Nephron progenitor cell (in vitro differentiated cells): ENCODE measurements at regions not wholly inside any gene's neighbourhood (a gene's known extent, or its start where the extent isn't known, plus 50 kb on each side); places are given as distances from the start of the nearest gene placed in this dataset.

ENCODE experiments used
- DNase-seq: peaks from one replicate; pipeline ENCODE4 v3.0.0; 2021
- H3K27ac Mint-ChIP-seq: 2 replicates; pipeline ENCODE4 v1.8.0; 2021; ENCODE audit warnings: mild to moderate bottlenecking, moderate library complexity, mixed read lengths
- H3K27me3 Mint-ChIP-seq: 2 replicates; pipeline ENCODE4 v1.8.0; 2021; ENCODE audit warnings: mild to moderate bottlenecking, low read depth, mixed read lengths; ENCODE audit not compliant: poor library complexity
- H3K36me3 Mint-ChIP-seq: 2 replicates; pipeline ENCODE4 v1.8.0; 2021; ENCODE audit warnings: low read depth, mixed read lengths
- H3K4me1 Mint-ChIP-seq: 2 replicates; pipeline ENCODE4 v1.8.0; 2021; ENCODE audit warnings: mixed read lengths
- H3K4me3 Mint-ChIP-seq: 2 replicates; pipeline ENCODE4 v1.8.0; 2021; ENCODE audit warnings: mild to moderate bottlenecking, moderate library complexity, mixed read lengths
- H3K9me3 Mint-ChIP-seq: 2 replicates; pipeline ENCODE4 v1.8.0; 2021; ENCODE audit warnings: mild to moderate bottlenecking, moderate library complexity, mixed read lengths
- CTCF ChIP-seq: fragments of 200-600 bp; sonication (generic); IDR thresholded peaks from 2 replicates; pipeline ENCODE4 v1.5.0; 2021; ENCODE audit warnings: antibody characterized with exemption

GRCh38 chr4:26171501-26171900 lies 149.3 kb upstream of the RBPJ start:
- DNase-seq: no peak
- Mint-ChIP-seq H3K4me3 (no peak overlapping the region), H3K9me3 (peaks cover 23% of the 10 kb centered on the region), H3K27me3 (peaks cover 3% of the 10 kb centered on the region), H3K36me3 (no peaks in the 10 kb centered on the region), H3K27ac (no peak overlapping the region), H3K4me1 (peaks cover 8% of the 10 kb centered on the region)
- no peak for TF ChIP-seq CTCF

- peaks cover 19% of the 10 kb centered on the region for H3K9me3 Mint-ChIP-seq
- no peak for DNase-seq
- no peak overlapping the region for H3K27ac Mint-ChIP-seq
These were observed 148.9 kb upstream of the RBPJ start for GRCh38 chr4:26171941-26172340.

GRCh38 chr4:26173619-26174018 lies 147.2 kb upstream of the RBPJ start:
- H3K9me3 Mint-ChIP-seq: peaks cover 15% of the 10 kb centered on the region
- TF ChIP-seq CTCF: no peak
- H3K4me1 Mint-ChIP-seq: peaks cover 8% of the 10 kb centered on the region
- H3K27me3 Mint-ChIP-seq: peaks cover 5% of the 10 kb centered on the region
- H3K4me3 Mint-ChIP-seq: no peak overlapping the region
- H3K36me3 Mint-ChIP-seq: no peaks in the 10 kb centered on the region
- peak overlapping the region; percentile 60 for H3K27ac Mint-ChIP-seq
- no peak for DNase-seq

More at GRCh38 chr4:26171941-26172340, 148.9 kb upstream of the RBPJ start:
- TF ChIP-seq CTCF: no peak
- Mint-ChIP-seq H3K36me3 (no peaks in the 10 kb centered on the region), H3K27me3 (peaks cover 5% of the 10 kb centered on the region), H3K4me3 (no peak overlapping the region), H3K4me1 (peaks cover 8% of the 10 kb centered on the region)

- TF ChIP-seq CTCF: no peak
- Mint-ChIP-seq H3K27me3 (peaks cover 5% of the 10 kb centered on the region), H3K4me1 (peaks cover 8% of the 10 kb centered on the region), H3K9me3 (peaks cover 15% of the 10 kb centered on the region), H3K36me3 (no peaks in the 10 kb centered on the region), H3K27ac (no peak overlapping the region), H3K4me3 (no peak overlapping the region)
- DNase-seq: no peak
These were observed 146.8 kb upstream of the RBPJ start for GRCh38 chr4:26174027-26174426.

GRCh38 chr4:26175006-26175786 lies 145.6 kb upstream of the RBPJ start:
- no peak overlapping the region for H3K4me3 Mint-ChIP-seq
- H3K36me3 Mint-ChIP-seq: no peaks in the 10 kb centered on the region
- peaks cover 8% of the 10 kb centered on the region for H3K4me1 Mint-ChIP-seq
- no peak for DNase-seq
- H3K9me3 Mint-ChIP-seq: peaks cover 9% of the 10 kb centered on the region
- no peak overlapping the region for H3K27ac Mint-ChIP-seq
- no peak for TF ChIP-seq CTCF
- H3K27me3 Mint-ChIP-seq: peaks cover 5% of the 10 kb centered on the region

- Mint-ChIP-seq H3K27ac (no peak overlapping the region), H3K36me3 (no peaks in the 10 kb centered on the region), H3K9me3 (peaks cover 2% of the 10 kb centered on the region), H3K27me3 (peaks cover 5% of the 10 kb centered on the region), H3K4me1 (peaks cover 8% of the 10 kb centered on the region), H3K4me3 (no peak overlapping the region)
- TF ChIP-seq CTCF: no peak
- no peak for DNase-seq
These were observed 144.8 kb upstream of the RBPJ start for GRCh38 chr4:26175905-26176470.
